Loucy (cell line): ENCODE measurements at regions not wholly inside any gene's neighbourhood (a gene's known extent, or its start where the extent isn't known, plus 50 kb on each side); places are given as distances from the start of the nearest gene placed in this dataset.
"Not testable (repeated sequence)": the region's sequence is repeated elsewhere in the genome, so short reads cannot be mapped to it uniquely, and the experiment has no call there.

Source experiments
- H2AFZ ChIP-seq: fragments of 200-600 bp; sonication (generic); 2 replicates; pipeline ENCODE4 v1.6.0; 2016; ENCODE audit warnings: antibody characterized with exemption, mild to moderate bottlenecking, low read length, moderate library complexity
- H3F3A ChIP-seq: fragments of 200-600 bp; 2 replicates; pipeline ENCODE4 v1.6.0; 2016; ENCODE audit warnings: antibody characterized with exemption, low read depth, mild to moderate bottlenecking
- H3K27me3 ChIP-seq: fragments of 200-600 bp; sonication (generic); 2 replicates; pipeline ENCODE4 v1.6.1; 2014; ENCODE audit warnings: low read length, mild to moderate bottlenecking; ENCODE audit not compliant: insufficient read depth, poor library complexity, severe bottlenecking
- H3K36me3 ChIP-seq: fragments of 200-600 bp; sonication (generic); 2 replicates; pipeline ENCODE4 v1.6.1; 2016; ENCODE audit warnings: low read length; ENCODE audit not compliant: insufficient read depth
- H3K4me1 ChIP-seq: fragments of 200-600 bp; sonication (generic); 2 replicates; pipeline ENCODE4 v1.5.1; 2014; ENCODE audit warnings: low read length, mild to moderate bottlenecking; ENCODE audit not compliant: insufficient read depth, poor library complexity, severe bottlenecking
- H3K4me2 ChIP-seq: fragments of 200-600 bp; sonication (generic); 2 replicates; pipeline ENCODE4 v1.6.0; 2014; ENCODE audit warnings: antibody characterized with exemption, low read length, low read depth, mild to moderate bottlenecking; ENCODE audit not compliant: poor library complexity, severe bottlenecking
- H3K4me3 ChIP-seq: fragments of 200-600 bp; sonication (generic); 2 replicates; pipeline ENCODE4 v1.5.1; 2014; ENCODE audit warnings: low read length, mild to moderate bottlenecking, mixed read lengths; ENCODE audit not compliant: poor library complexity, severe bottlenecking
- H3K79me2 ChIP-seq: fragments of 200-600 bp; sonication (generic); 2 replicates; pipeline ENCODE4 v1.6.1; 2014; ENCODE audit warnings: low read length; ENCODE audit not compliant: insufficient read depth
- H3K9ac ChIP-seq: fragments of 200-600 bp; sonication (generic); 2 replicates; pipeline ENCODE4 v1.6.0; 2014; ENCODE audit warnings: mild to moderate bottlenecking, low read depth, low read length, moderate library complexity; ENCODE audit not compliant: poor library complexity, severe bottlenecking
- H3K9me2 ChIP-seq: fragments of 200-600 bp; sonication (generic); replicated peaks from 2 replicates; pipeline ENCODE4 v1.6.1; 2016; ENCODE audit warnings: low read depth, low read length, mixed read lengths
- H3K9me3 ChIP-seq: fragments of 200-600 bp; sonication (generic); 2 replicates; pipeline ENCODE4 v1.6.1; 2014; ENCODE audit warnings: mild to moderate bottlenecking, antibody characterized with exemption, low read length, low read depth; ENCODE audit not compliant: insufficient read depth
- H4K20me1 ChIP-seq: fragments of 200-600 bp; sonication (generic); 2 replicates; pipeline ENCODE4 v1.6.0; 2014; ENCODE audit warnings: antibody characterized with exemption, low read length, mild to moderate bottlenecking; ENCODE audit not compliant: insufficient read depth, poor library complexity, severe bottlenecking
- CTCF ChIP-seq: fragments of 200-600 bp; sonication (generic); conservative IDR thresholded peaks from 2 replicates; pipeline ENCODE4 v1.5.1; 2014; ENCODE audit warnings: mild to moderate bottlenecking, antibody characterized with exemption, low read length
- EZH2phosphoT487 ChIP-seq: fragments of 200-600 bp; IDR thresholded peaks from 2 replicates; pipeline ENCODE4 v1.6.1; 2018; ENCODE audit warnings: antibody characterized with exemption, mild to moderate bottlenecking, moderate library complexity, borderline replicate concordance

GRCh38 chr13:50179977-50180376 lies 164.7 kb downstream of the KCNRG start:
- Histone ChIP-seq H3K9me2 (no peaks in the 10 kb centered on the region), H3K27me3 (no peaks in the 10 kb centered on the region), H2AFZ (no peak overlapping the region), H3K4me1 (no peaks in the 10 kb centered on the region), H3K4me3 (no peak overlapping the region), H3F3A (no peaks in the 10 kb centered on the region), H3K9ac (no peak overlapping the region), H4K20me1 (no peaks in the 10 kb centered on the region), H3K36me3 (no peaks in the 10 kb centered on the region), H3K79me2 (no peaks in the 10 kb centered on the region), H3K9me3 (no peaks in the 10 kb centered on the region), H3K4me2 (no peak overlapping the region)
- TF ChIP-seq CTCF: no peak
- no peak for TF ChIP-seq EZH2phosphoT487

GRCh38 chr13:50185769-50186763 lies 170.8 kb downstream of the KCNRG start:
- not testable (repeated sequence) for H3K36me3 ChIP-seq, H3F3A ChIP-seq, H3K27me3 ChIP-seq, H3K9me2 ChIP-seq, H3K9me3 ChIP-seq
- Histone ChIP-seq H3K79me2 (peaks cover 52% of the 10 kb centered on the region), H2AFZ (peak overlapping the region; percentile 52; the same call in 1 of the 2 replicates), H4K20me1 (peaks cover 25% of the 10 kb centered on the region), H3K4me2 (peak overlapping the region; percentile 82), H3K9ac (peak overlapping the region; percentile 90), H3K4me3 (peak overlapping the region; percentile 94), H3K4me1 (peaks cover 39% of the 10 kb centered on the region)

- Histone ChIP-seq H3K79me2 (peaks cover 66% of the 10 kb centered on the region), H3K9ac (peak overlapping the region; percentile 90), H3K4me3 (peak overlapping the region; percentile 94), H3K9me2 (no peaks in the 10 kb centered on the region), H3K4me1 (peaks cover 54% of the 10 kb centered on the region), H3F3A (0 out of 2 replicates have a peak, but pooled peaks cover 1% of the 10 kb centered on the region), H3K9me3 (no peaks in the 10 kb centered on the region), H4K20me1 (peaks cover 27% of the 10 kb centered on the region), H3K27me3 (no peaks in the 10 kb centered on the region), H3K4me2 (peak overlapping the region; percentile 82), H2AFZ (no peak overlapping the region), H3K36me3 (no peaks in the 10 kb centered on the region)
- TF ChIP-seq CTCF: no peak
- TF ChIP-seq EZH2phosphoT487: no peak
Measured at GRCh38 chr13:50187352-50188029, 172.2 kb downstream of the KCNRG start.
